M059J (cell line): ENCODE measurements at regions not wholly inside any gene's neighbourhood (a gene's known extent, or its start where the extent isn't known, plus 50 kb on each side); places are given as distances from the start of the nearest gene placed in this dataset.

Experiments used
- DNase-seq: peaks from one replicate; pipeline ENCODE4 v3.0.0-alpha.2; 2012; ENCODE audit warnings: low read depth

- DNase-seq: no peak
Measured at GRCh38 chr20:60321601-60322000, 363.4 kb downstream of the CDH26 start.

- no peak for DNase-seq
Measured at GRCh38 chr20:60326821-60327220, 368.6 kb downstream of the CDH26 start.

GRCh38 chr20:60327971-60328660 lies 369.9 kb downstream of the CDH26 start:
- peak; percentile 18 for DNase-seq

- DNase-seq: no peak
Measured at GRCh38 chr20:60330461-60330860, 372.2 kb downstream of the CDH26 start.

GRCh38 chr20:60331688-60332300 lies 373.6 kb downstream of the CDH26 start:
- no peak for DNase-seq

GRCh38 chr20:60332523-60332922 lies 374.3 kb downstream of the CDH26 start:
- DNase-seq: no peak

- DNase-seq: no peak
Measured at GRCh38 chr20:60334911-60335310, 376.7 kb downstream of the CDH26 start.

- DNase-seq: no peak
Measured at GRCh38 chr20:60338556-60338955, 380.3 kb downstream of the CDH26 start.

GRCh38 chr20:60339738-60340137 lies 381.5 kb downstream of the CDH26 start:
- DNase-seq: no peak

GRCh38 chr20:60340232-60340631 lies 382.0 kb downstream of the CDH26 start:
- DNase-seq: no peak

GRCh38 chr20:60341062-60341461 lies 382.8 kb downstream of the CDH26 start:
- DNase-seq: no peak

- no peak for DNase-seq
Measured at GRCh38 chr20:60345106-60345505, 386.9 kb downstream of the CDH26 start.

- DNase-seq: no peak
Measured at GRCh38 chr20:60349418-60349817, 391.2 kb downstream of the CDH26 start.

- no peak for DNase-seq
Measured at GRCh38 chr20:60352017-60352416, 393.8 kb downstream of the CDH26 start.

- DNase-seq: no peak
Measured at GRCh38 chr20:60352596-60352995, 394.4 kb downstream of the CDH26 start.

- DNase-seq: no peak
Measured at GRCh38 chr20:60354024-60354580, 395.9 kb downstream of the CDH26 start.

GRCh38 chr20:60358101-60358500 lies 399.9 kb downstream of the CDH26 start:
- DNase-seq: no peak

- DNase-seq: no peak
Measured at GRCh38 chr20:60359010-60359409, 400.8 kb downstream of the CDH26 start.

GRCh38 chr20:60361761-60362395 lies 403.7 kb downstream of the CDH26 start:
- DNase-seq: no peak

- no peak for DNase-seq
Measured at GRCh38 chr20:60362531-60362930, 404.3 kb downstream of the CDH26 start.

- DNase-seq: no peak
Measured at GRCh38 chr20:60363698-60364097, 405.5 kb downstream of the CDH26 start.

GRCh38 chr20:60365064-60365666 lies 406.9 kb downstream of the CDH26 start:
- DNase-seq: no peak

GRCh38 chr20:60365882-60366281 lies 407.7 kb downstream of the CDH26 start:
- no peak for DNase-seq
